Kidney epithelial cell (primary cell): ENCODE measurements at regions not wholly inside any gene's neighbourhood (a gene's known extent, or its start where the extent isn't known, plus 50 kb on each side); places are given as distances from the start of the nearest gene placed in this dataset.
"Not testable (repeated sequence)": the region's sequence is repeated elsewhere in the genome, so short reads cannot be mapped to it uniquely, and the experiment has no call there.

Experiments
- DNase-seq: peaks from one replicate; pipeline ENCODE4 v3.0.0-alpha.2; 2010; ENCODE audit warnings: low read depth
- H3K27me3 ChIP-seq: 2 replicates; pipeline ENCODE4 v1.6.0; 2011; ENCODE audit warnings: low read length; ENCODE audit not compliant: control insufficient read depth, insufficient read depth
- H3K36me3 ChIP-seq: 2 replicates; pipeline ENCODE4 v1.5.1; 2011; ENCODE audit warnings: low read length; ENCODE audit not compliant: control insufficient read depth, insufficient read depth
- H3K4me3 ChIP-seq: 2 replicates; pipeline ENCODE4 v1.5.1; 2011; ENCODE audit warnings: low read depth, mild to moderate bottlenecking, control low read depth, low read length
- CTCF ChIP-seq: IDR thresholded peaks from 2 replicates; pipeline ENCODE4 v1.5.1; 2011; ENCODE audit warnings: mild to moderate bottlenecking, moderate library complexity, low read length, control low read depth, inconsistent platforms; ENCODE audit not compliant: insufficient read depth, poor library complexity, severe bottlenecking

GRCh38 chr5:82448374-82448773, 170.2 kb upstream of the RPS23 start:
- no peaks in the 10 kb centered on the region for H3K36me3 ChIP-seq
- H3K27me3 ChIP-seq = no peaks in the 10 kb centered on the region
- no peak for DNase-seq
- H3K4me3 ChIP-seq = no peak overlapping the region
- no peak for TF ChIP-seq CTCF

- H3K27me3 ChIP-seq = no peaks in the 10 kb centered on the region
- H3K36me3 ChIP-seq = no peaks in the 10 kb centered on the region
- DNase-seq = no peak
- TF ChIP-seq CTCF = no peak
- no peak overlapping the region for H3K4me3 ChIP-seq
Measured at GRCh38 chr5:82447913-82448312, 169.8 kb upstream of the RPS23 start.

- H3K27me3 ChIP-seq = no peaks in the 10 kb centered on the region
- H3K4me3 ChIP-seq = no peak overlapping the region
- no peak for TF ChIP-seq CTCF
- no peaks in the 10 kb centered on the region for H3K36me3 ChIP-seq
- DNase-seq = no peak
Measured at GRCh38 chr5:82446809-82447208, 168.7 kb upstream of the RPS23 start.

- Histone ChIP-seq H3K27me3 (no peaks in the 10 kb centered on the region), H3K4me3 (no peak overlapping the region), H3K36me3 (no peaks in the 10 kb centered on the region)
- no peak for DNase-seq
- no peak for TF ChIP-seq CTCF
Measured at GRCh38 chr5:82445726-82446335, 167.7 kb upstream of the RPS23 start.

GRCh38 chr5:82439750-82440445, 161.7 kb upstream of the RPS23 start:
- Histone ChIP-seq H3K4me3 (no peak overlapping the region), H3K36me3 (no peaks in the 10 kb centered on the region), H3K27me3 (no peaks in the 10 kb centered on the region)
- no peak for TF ChIP-seq CTCF
- DNase-seq = no peak

- H3K4me3 ChIP-seq, DNase-seq, H3K36me3 ChIP-seq, H3K27me3 ChIP-seq: not testable (repeated sequence)
Measured at GRCh38 chr5:82437565-82437964, 159.4 kb upstream of the RPS23 start.
